NCI-H1417 treated with DMSO at 0.1 percent for 48 hours (cell line): ENCODE measurements at regions not wholly inside any gene's neighbourhood (a gene's known extent, or its start where the extent isn't known, plus 50 kb on each side); places are given as distances from the start of the nearest gene placed in this dataset.

Source experiments
- DNase-seq: peaks from one replicate; lab custom pipeline; 2025; lab: John Stamatoyannopoulos, UW

GRCh38 chr20:22315073-22315472 is 269.3 kb downstream of the FOXA2 start:
- DNase-seq: no peak

DNA sequence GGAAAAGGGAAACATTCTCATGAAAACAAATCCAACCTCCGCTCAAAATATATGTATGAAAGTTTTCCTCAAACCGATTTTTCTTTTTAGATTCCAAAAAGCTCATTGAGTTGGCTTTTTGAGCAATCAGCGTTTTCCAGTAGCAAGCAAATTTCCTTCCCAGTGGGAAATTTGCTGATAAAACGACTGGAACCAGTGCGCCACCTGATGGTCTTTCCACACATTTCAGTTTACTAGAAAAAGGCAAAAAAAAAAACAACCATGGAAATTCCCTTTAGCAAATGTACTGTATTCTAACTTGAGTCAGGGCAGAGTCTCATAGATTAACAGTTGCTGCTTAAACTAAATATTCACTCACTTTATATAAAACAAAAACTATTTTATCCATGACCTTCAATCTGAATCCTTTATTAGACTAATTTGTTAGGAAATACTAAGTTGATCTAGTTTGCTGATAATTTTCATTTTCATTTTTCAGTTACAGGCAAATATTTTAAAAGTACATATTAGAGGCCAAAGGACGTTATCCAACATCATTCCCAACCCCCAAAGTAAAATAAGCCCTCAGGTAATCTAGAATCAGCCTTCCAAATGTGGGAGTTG is 271.5 kb downstream of the FOXA2 start:
- no peak for DNase-seq

- no peak for DNase-seq
Observed at GRCh38 chr20:22308934-22309333, 275.4 kb downstream of the FOXA2 start.

DNA sequence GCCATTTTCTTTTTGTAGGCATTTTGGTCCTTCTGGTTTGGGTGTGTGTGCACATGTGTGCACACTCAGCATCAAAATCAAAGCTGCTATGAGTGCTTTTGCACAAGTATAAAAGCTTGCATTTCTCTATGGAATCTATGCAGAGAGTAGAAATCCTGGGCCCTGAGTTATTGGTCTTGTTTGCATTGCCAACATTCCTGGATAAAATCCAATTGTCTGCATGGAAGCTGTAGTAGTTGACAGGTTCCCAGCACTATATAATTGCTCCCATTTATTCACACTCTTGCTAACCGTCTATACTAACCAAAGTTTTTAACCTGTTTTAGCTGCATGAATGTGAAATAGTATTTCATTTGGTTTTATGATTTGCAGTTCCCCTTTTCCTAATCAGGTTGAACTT is 277.0 kb downstream of the FOXA2 start:
- no peak for DNase-seq

DNA sequence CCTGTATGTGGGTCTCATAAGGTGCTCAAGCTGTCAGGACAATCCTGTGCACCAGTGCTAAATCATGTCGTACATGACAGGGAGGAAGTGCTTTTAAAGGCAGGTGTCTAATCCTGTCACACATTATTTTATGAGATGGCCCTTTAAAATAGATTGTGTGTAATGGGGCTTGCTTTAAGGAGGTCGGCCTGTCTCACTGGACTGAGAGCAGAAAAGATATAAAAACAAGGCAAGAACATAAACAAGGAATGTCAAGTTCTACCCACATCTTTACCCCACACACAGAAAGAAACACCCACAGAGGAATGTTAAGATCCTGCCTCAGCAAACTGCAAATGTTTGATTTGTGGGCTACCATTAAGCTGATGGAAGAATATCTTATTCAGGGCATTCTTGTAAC is 279.0 kb downstream of the FOXA2 start:
- DNase-seq: no peak

DNA sequence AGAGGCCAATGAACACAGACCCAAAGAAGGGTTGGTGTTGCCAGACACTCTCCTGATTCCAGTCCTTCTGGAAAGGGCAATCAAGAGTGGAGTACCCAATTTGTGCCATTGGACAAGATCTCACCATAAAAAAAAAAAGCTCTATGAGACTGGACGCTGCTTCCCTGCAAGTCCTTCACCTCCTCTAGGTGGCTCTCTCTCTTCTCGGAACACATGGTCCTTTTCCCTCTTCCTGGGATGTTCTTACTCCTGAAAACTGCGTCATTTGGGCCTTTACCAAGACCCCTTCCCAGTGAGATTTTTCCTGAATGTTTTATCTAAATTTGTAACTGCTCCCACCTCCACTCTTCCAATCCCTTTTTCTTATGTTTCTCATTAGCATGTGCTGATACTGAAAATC is 280.8 kb downstream of the FOXA2 start:
- DNase-seq: no peak

- no peak for DNase-seq
Observed at GRCh38 chr20:22302039-22302438, 282.3 kb downstream of the FOXA2 start.

GRCh38 chr20:22293886-22294285 is 290.5 kb downstream of the FOXA2 start:
- DNase-seq: no peak

DNA sequence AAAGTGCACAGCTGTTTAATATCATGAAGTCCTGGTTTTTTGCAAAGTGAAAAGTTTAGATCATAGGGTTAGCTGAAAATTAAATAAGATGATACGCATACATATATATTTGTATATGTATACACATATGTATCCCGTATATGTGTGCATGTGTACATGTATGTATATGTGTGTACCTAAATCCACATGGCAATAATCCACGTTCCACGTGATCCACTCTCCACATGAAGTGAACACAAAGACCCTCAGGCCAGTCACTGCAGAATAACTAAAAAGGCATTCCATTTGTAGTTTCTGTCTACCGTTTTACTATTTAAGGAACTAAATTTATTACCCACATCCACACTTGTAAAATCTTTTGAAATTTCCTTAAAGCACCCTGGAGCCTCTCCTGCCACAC is 294.9 kb downstream of the FOXA2 start:
- no peak for DNase-seq

GRCh38 chr20:22288957-22289356 is 295.4 kb downstream of the FOXA2 start:
- no peak for DNase-seq

GRCh38 chr20:22288156-22288555 is 296.2 kb downstream of the FOXA2 start:
- DNase-seq: no peak

- DNase-seq: no peak
Observed at GRCh38 chr20:22285555-22285954, 298.8 kb downstream of the FOXA2 start.

DNA sequence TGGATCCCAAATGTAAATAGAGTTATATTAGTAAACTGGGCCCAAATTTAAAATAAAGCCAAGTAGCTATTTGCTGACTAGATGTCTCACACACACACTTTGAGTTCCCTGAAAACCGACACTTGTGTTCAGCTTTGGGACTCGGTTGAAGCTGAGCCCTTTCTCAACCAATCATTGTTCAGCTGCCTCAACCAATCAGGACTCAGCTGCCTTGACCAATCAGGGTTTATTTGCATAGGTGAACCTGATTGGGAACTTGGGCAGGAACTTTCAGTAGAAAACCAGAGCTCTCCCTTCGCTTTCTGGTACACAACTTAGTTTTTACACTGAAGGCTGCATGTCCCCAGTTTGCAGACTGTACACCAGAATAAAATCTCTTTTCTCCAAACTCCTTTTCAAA is 301.7 kb downstream of the FOXA2 start:
- DNase-seq: no peak

- no peak for DNase-seq
Observed at GRCh38 chr20:22274330-22274729, 310.0 kb downstream of the FOXA2 start.

- no peak for DNase-seq
Observed at GRCh38 chr20:22268675-22269074, 315.7 kb downstream of the FOXA2 start.

DNA sequence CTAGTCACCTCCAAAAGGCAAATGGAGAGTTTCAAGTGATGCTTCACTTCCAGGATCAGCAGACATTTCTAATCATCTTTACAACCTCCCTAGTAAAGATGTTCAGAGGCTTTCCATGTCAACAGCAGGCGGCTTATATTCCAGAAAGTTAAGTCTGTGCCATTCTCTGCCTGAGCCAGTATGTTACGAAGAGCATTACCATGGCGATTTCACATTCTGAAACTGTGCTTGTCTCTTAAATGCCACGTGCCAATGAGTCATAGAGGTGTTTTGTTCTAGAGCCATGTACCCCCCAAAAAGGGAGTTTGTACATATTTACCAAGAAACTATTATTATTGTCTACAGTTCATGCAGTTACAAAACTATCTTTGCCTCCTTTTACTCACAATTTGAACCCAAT is 319.5 kb downstream of the FOXA2 start:
- no peak for DNase-seq

DNA sequence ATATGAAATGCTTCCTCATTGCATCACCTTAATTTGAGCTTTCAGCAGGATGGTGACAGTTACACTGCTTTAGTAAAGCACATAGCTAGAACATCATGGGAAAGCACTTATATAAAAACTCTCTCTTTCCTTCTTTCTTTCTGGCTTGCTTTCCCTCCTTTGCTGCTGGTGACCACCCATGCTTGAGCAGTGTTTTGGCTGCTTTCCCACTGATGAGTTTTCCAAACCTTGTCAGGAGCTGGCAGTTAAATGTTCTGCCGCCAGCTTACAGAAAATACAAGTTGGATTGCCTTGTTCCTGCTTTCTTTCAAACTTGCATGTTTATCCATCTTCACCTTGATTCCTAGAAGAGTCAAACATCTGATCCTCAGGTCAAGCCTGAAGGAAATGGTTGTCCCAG is 323.9 kb downstream of the FOXA2 start:
- DNase-seq: no peak

DNA sequence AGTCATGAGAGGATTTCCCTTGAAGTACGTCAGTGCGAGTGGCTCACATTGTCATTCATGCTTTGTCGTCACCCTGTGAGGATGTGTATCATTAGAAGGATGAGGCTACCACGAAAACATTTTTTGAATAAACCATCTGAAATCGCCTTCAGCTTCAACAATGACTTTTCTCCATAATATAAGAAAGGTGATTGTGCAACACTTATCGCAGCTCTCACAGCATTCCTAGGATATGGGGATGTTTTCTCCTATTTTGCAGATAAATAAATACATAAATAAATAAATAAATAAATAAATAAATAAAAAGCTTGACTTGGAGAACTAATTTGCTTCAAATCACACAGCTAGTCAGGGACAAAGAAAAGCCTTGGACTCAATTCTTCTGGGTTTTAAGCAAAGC is 326.5 kb downstream of the FOXA2 start:
- no peak for DNase-seq

DNA sequence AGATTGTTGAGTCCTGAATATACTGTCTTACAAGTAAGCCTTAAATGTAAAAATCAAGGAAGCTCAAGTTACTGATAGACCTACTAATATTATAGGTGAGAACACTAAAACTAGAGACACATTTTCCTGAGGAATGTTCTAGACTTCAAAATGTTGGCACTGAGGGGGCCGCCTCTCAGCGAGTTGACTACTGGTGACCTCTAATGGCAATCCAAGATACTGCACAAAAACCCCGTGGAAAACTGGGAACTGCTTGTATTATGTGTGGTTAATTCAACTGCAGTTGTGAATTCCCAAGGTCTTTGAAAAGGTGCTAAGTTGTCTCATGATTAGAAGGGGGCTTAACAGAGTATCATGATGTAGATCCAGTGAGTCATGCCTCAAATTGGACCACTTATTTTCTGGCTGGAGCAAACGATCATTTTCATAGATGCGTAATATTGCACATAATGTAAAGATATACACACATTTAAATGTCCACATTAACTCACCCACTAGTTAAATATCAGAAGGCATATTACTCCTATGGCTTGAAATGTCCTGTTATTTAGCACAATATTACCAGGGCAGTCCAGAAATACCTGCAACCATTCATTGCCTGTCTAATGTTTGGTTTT is 336.2 kb downstream of the FOXA2 start:
- DNase-seq: no peak

DNA sequence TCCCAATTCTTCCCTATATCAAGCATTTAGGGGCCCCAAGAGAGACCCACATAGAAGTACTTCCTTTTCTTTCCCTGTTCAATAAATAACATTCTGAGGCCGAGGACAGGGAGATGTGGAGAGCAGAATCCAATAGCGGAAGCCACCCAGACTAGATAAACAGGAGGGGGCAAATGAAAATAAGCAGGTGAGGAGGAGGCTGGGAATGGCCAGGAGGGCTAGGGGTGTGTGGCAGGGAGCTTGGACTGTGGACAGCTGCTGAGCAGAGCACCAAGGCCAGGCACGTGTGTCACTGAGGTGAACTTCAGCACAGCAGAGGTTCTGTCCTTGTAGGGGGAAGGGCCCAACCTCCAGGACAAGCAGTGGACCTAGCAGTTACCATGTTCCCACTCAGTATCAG is 339.2 kb downstream of the FOXA2 start:
- no peak for DNase-seq

DNA sequence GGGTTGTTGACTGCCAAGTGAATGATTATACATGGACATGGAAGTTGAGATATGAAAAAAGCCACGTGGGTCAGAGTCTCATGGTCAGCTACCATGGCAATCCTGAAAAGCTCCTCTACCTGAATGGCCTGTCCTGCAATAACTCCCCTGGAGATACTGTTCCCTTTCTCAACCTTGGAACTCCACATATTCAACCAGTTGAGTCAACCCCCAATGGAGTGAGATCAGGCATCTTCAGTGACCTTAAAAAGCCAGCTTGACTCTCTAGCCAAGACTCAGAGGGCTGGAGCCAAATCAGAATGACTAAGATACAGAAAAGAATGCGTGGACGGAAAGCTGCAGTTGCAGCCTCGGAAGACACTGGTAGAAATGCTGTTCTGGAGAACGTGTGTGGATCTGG is 341.3 kb downstream of the FOXA2 start:
- DNase-seq: no peak

GRCh38 chr20:22241609-22242008 is 342.8 kb downstream of the FOXA2 start:
- no peak for DNase-seq

GRCh38 chr20:22232923-22233322 is 351.4 kb downstream of the FOXA2 start:
- no peak for DNase-seq

GRCh38 chr20:22232473-22232872 is 351.9 kb downstream of the FOXA2 start:
- DNase-seq: no peak
